Stimulated activated CD4-positive, alpha-beta T cell treated with anti-CD3 and anti-CD28 coated beads, Interleukin-1b, Interleukin-23, amount 100 ng/mL, for 4 hours (primary cell): ENCODE measurements at regions not wholly inside any gene's neighbourhood (a gene's known extent, or its start where the extent isn't known, plus 50 kb on each side); places are given as distances from the start of the nearest gene placed in this dataset.

Experiments used
- DNase-seq, 2 donors: peaks; one replicate each; pipeline ENCODE4 v3.0.0-alpha.2; 2020; ENCODE audit warnings: low read depth in 2 of 2

- DNase-seq = no peak
Observed at GRCh38 chr7:85510287-85510686, 323.4 kb upstream of the SEMA3D start.

GRCh38 chr7:85509476-85509875 is 322.6 kb upstream of the SEMA3D start:
- no peak for DNase-seq

- no peak for DNase-seq
Observed at GRCh38 chr7:85508642-85509410, 322.0 kb upstream of the SEMA3D start.

GRCh38 chr7:85498031-85498430 is 311.2 kb upstream of the SEMA3D start:
- no peak for DNase-seq

- DNase-seq = no peak
Observed at GRCh38 chr7:85489498-85489897, 302.6 kb upstream of the SEMA3D start.

GRCh38 chr7:85488406-85488805 is 301.6 kb upstream of the SEMA3D start:
- DNase-seq = no peak

- DNase-seq = no peak
Observed at GRCh38 chr7:85483177-85483576, 296.3 kb upstream of the SEMA3D start.

- DNase-seq = no peak
Observed at GRCh38 chr7:85480666-85481065, 293.8 kb upstream of the SEMA3D start.

- no peak for DNase-seq
Observed at GRCh38 chr7:85479918-85480643, 293.2 kb upstream of the SEMA3D start.

GRCh38 chr7:85478530-85478929 is 291.7 kb upstream of the SEMA3D start:
- DNase-seq = no peak

GRCh38 chr7:85475476-85475875 is 288.6 kb upstream of the SEMA3D start:
- no peak for DNase-seq

- DNase-seq = no peak
Observed at GRCh38 chr7:85475071-85475470, 288.2 kb upstream of the SEMA3D start.

GRCh38 chr7:85474234-85474633 is 287.4 kb upstream of the SEMA3D start:
- no peak for DNase-seq

GRCh38 chr7:85471740-85472139 is 284.9 kb upstream of the SEMA3D start:
- DNase-seq = no peak

- no peak for DNase-seq
Observed at GRCh38 chr7:85471307-85471706, 284.5 kb upstream of the SEMA3D start.

- no peak for DNase-seq
Observed at GRCh38 chr7:85469446-85470010, 282.7 kb upstream of the SEMA3D start.

GRCh38 chr7:85464042-85464651 is 277.3 kb upstream of the SEMA3D start:
- DNase-seq = no peak

- no peak for DNase-seq
Observed at GRCh38 chr7:85462671-85463070, 275.8 kb upstream of the SEMA3D start.

GRCh38 chr7:85457911-85458310 is 271.1 kb upstream of the SEMA3D start:
- DNase-seq = no peak

- DNase-seq = no peak
Observed at GRCh38 chr7:85456254-85456653, 269.4 kb upstream of the SEMA3D start.

GRCh38 chr7:85454904-85455303 is 268.0 kb upstream of the SEMA3D start:
- no peak for DNase-seq

- DNase-seq = no peak
Observed at GRCh38 chr7:85452674-85453073, 265.8 kb upstream of the SEMA3D start.

GRCh38 chr7:85449478-85449877 is 262.6 kb upstream of the SEMA3D start:
- DNase-seq = no peak
